Heart right ventricle (tissue), 16 donors: ENCODE measurements at regions not wholly inside any gene's neighbourhood (a gene's known extent, or its start where the extent isn't known, plus 50 kb on each side); places are given as distances from the start of the nearest gene placed in this dataset.
"Not testable (repeated sequence)": the region's sequence is repeated elsewhere in the genome, so short reads cannot be mapped to it uniquely, and the experiment has no call there.

Source experiments
- ATAC-seq, 8 donors: fragments of 200-7000 bp; cut with Tn5 transposase; one replicate each; pipeline ENCODE4 v1.9.1; 2020; ENCODE audit warnings: mild to moderate bottlenecking in 8 of 8, moderate library complexity in 8 of 8, moderate number of reproducible peaks in 1 of 8
- DNase-seq, 2 donors: peaks; one replicate each; pipeline ENCODE4 v3.0.0-alpha.2; 2020
- H3K27ac ChIP-seq, 10 donors: fragments of 200-600 bp; sonication (generic) in 2 of 10; one replicate each; pipeline versions ENCODE4 v1.5.0 to v1.8.0; 2020 to 2022; ENCODE audit warnings: mild to moderate bottlenecking in 3 of 10
- H3K27me3 ChIP-seq, 7 donors: fragments of 200-600 bp; one replicate each; pipeline ENCODE4 v1.8.0; 2021 to 2022; ENCODE audit warnings: mild to moderate bottlenecking in 2 of 7
- H3K36me3 ChIP-seq, 9 donors: fragments of 200-600 bp; sonication (generic) in 1 of 9; one replicate each; pipeline versions ENCODE4 v1.5.0 to v1.8.0; 2020 to 2022; ENCODE audit warnings: mild to moderate bottlenecking in 2 of 9
- H3K4me1 ChIP-seq, 9 donors: fragments of 200-600 bp; sonication (generic) in 1 of 9; one replicate each; pipeline versions ENCODE4 v1.5.0 to v1.8.0; 2020 to 2022; ENCODE audit warnings: mild to moderate bottlenecking in 4 of 9
- H3K4me3 ChIP-seq, 10 donors: fragments of 200-600 bp; sonication (generic) in 2 of 10; one replicate each; pipeline versions ENCODE4 v1.5.0 to v1.8.0; 2020 to 2022; ENCODE audit warnings: mild to moderate bottlenecking in 7 of 10, moderate library complexity in 2 of 10
- H3K9me3 ChIP-seq, 11 donors: fragments of 200-600 bp in 10 of 11; sonication (generic) in 2 of 11; one replicate each; pipeline versions ENCODE4 v1.5.0 to v1.8.0; 2013 to 2022; ENCODE audit warnings: mild to moderate bottlenecking in 2 of 11, control low read depth in 1 of 11, moderate library complexity in 1 of 11
- CTCF ChIP-seq, 9 donors: fragments of 200-600 bp; sonication (generic) in 2 of 9; IDR thresholded peaks; one replicate each; pipeline versions ENCODE4 v1.5.0 to v1.8.0; 2021 to 2022; ENCODE audit warnings: antibody characterized with exemption in 9 of 9, mild to moderate bottlenecking in 5 of 9, moderate library complexity in 1 of 9
- WGBS, 2 donors: extraction: QIAGEN DNeasy Blood & Tissue Kit; methylation state at CpG; one replicate each; pipeline ENCODE4 v1.1.7; 2013; ENCODE audit warnings: inconsistent platforms in 1 of 2; 5-methylcytosine and 5-hydroxymethylcytosine counted together
- intact Hi-C, 10 donors: fragments of 100-400 bp; cut with DNase I; formaldehyde crosslinking; loops; one replicate each; pipeline versions ENCODE4 v1.11.1 to v1.14.2; 2022
- donor health status: Arrhythmogenic right ventricular cardiomyopathy.
- donor health status: ischemic (EF 13 %, LVEDD 7.1; RV severe dilation, severe dysfunction).
- donor health status: healthy with polysubstance abuse.
- donor health status: DM: no; HTN: yes; CAD: no.
- donor health status: DM: no; HTN: no; CAD: no.
- donor health status: ischemic (EF 25% LVEDD 6.9; RV normal size, moderate dysfunction).
- donor health status: ischemic (EF 25% LVEDD 5.7; RV mildly dilated, moderate dysfunction).
- donor health status: healthy.
- donor health status: DM: yes; HTN: yes; CAD: no.
- donor health status: Ischemic cardiomyopathy.
- donor health status: ischemic (EF 35%, LVEDD 5.7; RV mildly dilated, moderate dysfunction).
- donor health status: nonischemic (EF 11% LVEDD 7.7; RV severe dilation, severe dysfunction).
- donor health status: DM: yes; HTN: yes; CAD: no.
- donor health status: PGD.
- donor health status: ischemic (EF 29% LVEDD 5.4; RV normal size, mild dysfunction).
- donor health status: nonischemic (EF 23%, LVEDD 6.1; RV moderate dilation, normal function).

GRCh38 chr9:129427149-129427548 lies 193.8 kb downstream of the C9orf50 start:
- WGBS, 2 donors = 81 to 84% methylated on average over 8 to 9 of the region's 9 CpGs
- H3K4me1 ChIP-seq = peaks cover 0 to 17% (median 12%) of the 10 kb centered on the region in 9 donors
- H3K4me3 ChIP-seq = no peak overlapping the region
- H3K9me3 ChIP-seq = no peaks in the 10 kb centered on the region
- no peak overlapping the region for H3K27ac ChIP-seq
- DNase-seq (no peak), ATAC-seq (no peak)
- no peaks in the 10 kb centered on the region for H3K27me3 ChIP-seq
- no peak for TF ChIP-seq CTCF (IDR thresholded peaks at IDR 0.05)
- intact Hi-C loops = no loop called here
- H3K36me3 ChIP-seq = no peaks in the 10 kb centered on the region

GRCh38 chr9:129423755-129424154 lies 197.1 kb downstream of the C9orf50 start:
- DNase-seq, H3K9me3 ChIP-seq, H3K27me3 ChIP-seq, H3K36me3 ChIP-seq, ATAC-seq, H3K27ac ChIP-seq, intact Hi-C loops, H3K4me3 ChIP-seq: not testable (repeated sequence)
- 96 to 97% methylated on average over 8 of the region's 8 CpGs for WGBS, 2 donors
- peaks cover 0 to 14% (median 10%) of the 10 kb centered on the region in 9 donors for H3K4me1 ChIP-seq

- TF ChIP-seq CTCF (IDR thresholded peaks at IDR 0.05) = no peak
- WGBS, 2 donors = 68 to 73% methylated on average over 6 of the region's 6 CpGs
- Histone ChIP-seq H3K27ac (peak overlapping the region in 1 of 10 donors; percentile 21), H3K4me3 (no peak overlapping the region), H3K4me1 (peaks cover 0 to 14% (median 10%) of the 10 kb centered on the region in 9 donors), H3K36me3 (no peaks in the 10 kb centered on the region), H3K9me3 (no peaks in the 10 kb centered on the region), H3K27me3 (no peaks in the 10 kb centered on the region)
- ATAC-seq (no peak), DNase-seq (no peak)
- intact Hi-C loops = no loop called here
These were observed 197.7 kb downstream of the C9orf50 start for GRCh38 chr9:129423216-129423615.

- peak in 6 of 8 donors; percentile 45 to 73 (median 68) for ATAC-seq
- H3K9me3 ChIP-seq = no peaks in the 10 kb centered on the region
- H3K27me3 ChIP-seq = no peaks in the 10 kb centered on the region
- TF ChIP-seq CTCF (IDR thresholded peaks at IDR 0.05) = no peak
- 43 to 57% methylated on average over 12 of the region's 12 CpGs for WGBS, 2 donors
- no peak overlapping the region for H3K4me3 ChIP-seq
- H3K36me3 ChIP-seq = no peaks in the 10 kb centered on the region
- intact Hi-C loops = no loop called here
- H3K4me1 ChIP-seq = peaks cover 0 to 14% (median 10%) of the 10 kb centered on the region in 9 donors
- peak overlapping the region in 1 of 10 donors; percentile 21 for H3K27ac ChIP-seq
- DNase-seq = peak in 1 of 2 donors; percentile 45
These were observed 198.1 kb downstream of the C9orf50 start for GRCh38 chr9:129422843-129423192.

GRCh38 chr9:129422032-129422842 lies 198.7 kb downstream of the C9orf50 start:
- no peak for TF ChIP-seq CTCF (IDR thresholded peaks at IDR 0.05)
- H3K36me3 ChIP-seq = no peaks in the 10 kb centered on the region
- peaks cover 0 to 14% (median 10%) of the 10 kb centered on the region in 9 donors for H3K4me1 ChIP-seq
- no peaks in the 10 kb centered on the region for H3K27me3 ChIP-seq
- WGBS, 2 donors = 87 to 89% methylated on average over 11 of the region's 11 CpGs
- H3K27ac ChIP-seq = peak overlapping the region in 1 of 10 donors; percentile 21
- H3K4me3 ChIP-seq = no peak overlapping the region
- no peaks in the 10 kb centered on the region for H3K9me3 ChIP-seq
- intact Hi-C loops = no loop called here
- no peak for ATAC-seq
- no peak for DNase-seq
